GM12801 (cell line): ENCODE measurements at regions not wholly inside any gene's neighbourhood (a gene's known extent, or its start where the extent isn't known, plus 50 kb on each side); places are given as distances from the start of the nearest gene placed in this dataset.

Experiments
- TF ChIP-seq, protein P1 (sequence below): IDR thresholded peaks from one replicate; pipeline ENCODE4 v1.5.1; 2011; ENCODE audit warnings: control low read depth; ENCODE audit not compliant: insufficient read length; ENCODE audit errors: extremely low read depth

DNA sequence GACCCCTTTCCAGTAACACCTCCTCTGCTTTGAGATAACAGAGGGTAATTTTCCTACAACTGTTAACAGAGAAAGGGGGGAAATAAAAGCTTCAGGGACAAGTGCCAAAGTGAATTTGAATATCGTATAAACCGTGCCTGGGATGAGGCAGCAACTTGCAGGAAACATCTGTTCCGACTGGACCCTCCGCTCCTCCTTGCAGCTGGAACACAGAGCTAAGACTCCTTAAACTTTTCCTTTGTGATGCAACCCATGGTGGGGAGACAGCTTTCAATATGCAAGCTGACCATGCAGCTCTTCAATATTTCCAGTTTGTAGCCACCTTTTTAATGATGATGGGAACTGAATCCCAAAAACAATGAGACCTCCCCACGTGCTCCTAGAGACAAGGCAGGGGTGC lies 432.6 kb downstream of the ZNF536 start:
- TF ChIP-seq, protein P1, sequence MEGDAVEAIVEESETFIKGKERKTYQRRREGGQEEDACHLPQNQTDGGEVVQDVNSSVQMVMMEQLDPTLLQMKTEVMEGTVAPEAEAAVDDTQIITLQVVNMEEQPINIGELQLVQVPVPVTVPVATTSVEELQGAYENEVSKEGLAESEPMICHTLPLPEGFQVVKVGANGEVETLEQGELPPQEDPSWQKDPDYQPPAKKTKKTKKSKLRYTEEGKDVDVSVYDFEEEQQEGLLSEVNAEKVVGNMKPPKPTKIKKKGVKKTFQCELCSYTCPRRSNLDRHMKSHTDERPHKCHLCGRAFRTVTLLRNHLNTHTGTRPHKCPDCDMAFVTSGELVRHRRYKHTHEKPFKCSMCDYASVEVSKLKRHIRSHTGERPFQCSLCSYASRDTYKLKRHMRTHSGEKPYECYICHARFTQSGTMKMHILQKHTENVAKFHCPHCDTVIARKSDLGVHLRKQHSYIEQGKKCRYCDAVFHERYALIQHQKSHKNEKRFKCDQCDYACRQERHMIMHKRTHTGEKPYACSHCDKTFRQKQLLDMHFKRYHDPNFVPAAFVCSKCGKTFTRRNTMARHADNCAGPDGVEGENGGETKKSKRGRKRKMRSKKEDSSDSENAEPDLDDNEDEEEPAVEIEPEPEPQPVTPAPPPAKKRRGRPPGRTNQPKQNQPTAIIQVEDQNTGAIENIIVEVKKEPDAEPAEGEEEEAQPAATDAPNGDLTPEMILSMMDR: no peak

DNA sequence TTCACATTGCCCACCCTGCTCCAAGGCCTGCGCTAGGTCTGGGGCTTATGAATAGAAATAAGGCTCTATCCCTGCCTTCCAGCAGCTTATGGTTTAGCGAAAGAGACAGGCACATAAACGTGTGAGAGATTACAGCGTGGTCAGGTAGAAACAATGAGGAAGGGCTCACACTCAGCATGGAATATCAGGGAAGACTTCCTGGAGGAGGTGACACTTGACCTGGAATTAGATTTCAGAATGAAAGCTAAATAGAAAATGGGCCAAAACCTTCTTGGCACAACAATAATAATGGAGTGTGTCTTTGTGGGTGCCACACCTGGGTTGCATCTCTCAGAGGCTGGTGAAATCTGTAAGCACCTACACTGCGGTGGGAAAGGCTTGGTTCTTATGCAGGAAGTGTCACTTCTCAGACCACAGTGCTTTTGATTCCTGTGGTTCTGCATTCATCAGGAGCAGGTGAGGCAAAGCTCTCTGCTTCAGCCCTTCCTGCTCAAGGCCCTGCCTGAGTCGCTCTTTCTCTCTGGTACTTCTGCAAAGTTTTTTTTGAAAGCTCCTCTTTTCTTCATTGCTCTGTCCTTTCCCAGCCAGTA lies 430.3 kb downstream of the ZNF536 start:
- TF ChIP-seq, protein P1: no peak

DNA sequence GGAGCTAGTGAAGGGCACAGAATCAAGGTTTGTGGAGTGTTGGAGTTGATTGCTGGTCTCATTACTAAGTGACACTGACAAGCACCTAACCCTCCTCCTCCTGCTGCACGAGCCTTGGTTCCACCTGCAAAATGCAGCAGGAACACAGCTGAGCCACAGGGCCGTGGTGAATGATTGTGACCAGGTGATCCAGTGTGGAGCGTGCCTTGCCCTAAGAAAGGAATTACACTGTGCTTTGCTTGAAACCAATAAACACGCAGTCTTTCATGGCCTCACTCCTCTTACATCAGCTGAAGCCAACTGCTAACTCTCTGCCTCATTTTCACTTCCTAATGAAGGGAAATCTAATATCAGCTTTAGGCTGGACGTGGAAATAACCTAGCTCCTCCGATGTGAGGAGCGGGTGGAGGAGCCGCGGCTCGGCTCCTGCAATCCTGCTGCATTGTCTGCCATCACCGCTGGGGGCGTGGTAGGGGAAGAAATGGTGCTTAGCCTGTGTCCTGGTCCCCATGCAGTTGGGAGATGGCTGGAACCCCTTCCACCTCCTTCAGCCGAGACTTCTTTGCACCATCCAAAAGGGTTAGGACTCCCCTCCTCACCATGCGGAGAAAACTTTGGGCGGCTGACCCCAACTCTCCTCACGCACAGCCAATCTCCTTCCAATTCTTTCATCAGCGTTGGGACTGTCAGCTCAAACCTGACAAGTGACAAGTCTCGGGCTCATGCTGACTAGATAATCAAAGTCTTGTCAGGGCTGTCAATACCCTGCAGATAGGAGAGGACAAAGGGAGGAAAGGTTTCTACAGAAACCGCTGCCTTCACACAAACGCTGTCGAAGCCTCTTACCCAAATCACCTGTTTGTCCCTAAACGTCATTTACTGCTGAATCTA lies 427.9 kb downstream of the ZNF536 start:
- TF ChIP-seq, protein P1: no peak

DNA sequence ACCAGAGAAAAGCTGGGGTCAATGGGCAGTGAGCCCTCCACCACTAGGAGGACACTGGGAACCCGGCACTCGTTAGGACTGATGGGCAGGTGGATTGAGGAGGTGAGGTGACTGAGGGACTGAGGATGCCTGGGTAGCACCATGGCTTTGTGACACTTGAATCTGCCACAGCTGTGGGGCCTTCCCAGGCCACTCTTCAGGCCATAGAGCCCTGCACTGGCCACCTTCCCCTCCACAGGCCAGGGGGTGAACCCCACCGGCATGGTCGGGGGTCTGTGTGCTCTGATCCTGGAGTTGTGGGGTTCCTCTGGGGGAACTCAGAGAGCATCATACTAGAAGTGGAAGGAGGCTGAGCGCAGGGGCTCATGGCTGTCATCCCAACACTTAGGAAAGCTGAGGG lies 423.5 kb downstream of the ZNF536 start:
- TF ChIP-seq, protein P1: no peak

DNA sequence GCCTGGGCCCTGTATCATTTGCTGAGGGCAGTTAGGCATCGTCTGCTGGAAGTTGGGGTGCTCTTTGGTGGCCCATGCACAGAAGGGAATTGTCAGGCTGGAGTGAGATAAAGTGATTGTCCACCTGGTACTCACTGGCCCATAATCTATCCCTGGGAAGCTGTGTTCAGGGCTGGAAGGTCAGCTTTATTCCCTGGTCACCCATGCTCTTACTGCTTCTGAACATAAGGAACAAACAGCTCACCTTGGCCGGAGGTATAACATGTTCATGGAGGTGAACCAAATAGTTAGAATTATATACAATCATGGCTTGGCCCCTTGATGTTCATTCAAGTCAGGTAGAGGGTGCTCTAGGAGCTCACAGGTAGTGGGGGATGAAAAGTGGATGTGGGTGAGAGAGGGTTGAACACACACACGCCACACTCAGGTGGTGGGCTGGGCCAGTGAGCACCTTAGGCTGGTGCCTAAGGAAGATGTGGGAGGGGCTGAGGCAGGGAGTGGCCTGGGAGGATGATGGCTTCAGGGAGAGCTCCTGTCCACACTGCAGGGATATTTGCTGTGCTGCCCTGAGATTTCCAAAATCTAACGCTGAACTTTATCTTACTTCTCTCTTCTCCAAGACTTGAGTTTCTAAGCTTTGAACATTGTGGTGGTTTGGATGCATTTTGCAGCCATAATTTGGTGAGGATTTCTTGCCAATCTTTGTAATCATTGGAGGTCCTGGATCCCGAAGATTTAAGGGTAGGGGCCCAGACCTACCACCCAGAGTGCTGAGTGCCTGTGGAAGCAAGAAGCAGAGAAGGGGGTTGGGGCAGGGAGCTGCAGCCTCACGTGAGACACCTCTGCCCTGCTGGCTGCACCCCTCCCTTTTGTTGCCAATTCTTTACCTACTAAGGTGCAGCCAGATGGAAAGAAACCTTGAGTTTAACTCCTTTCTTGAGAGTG lies 420.6 kb downstream of the ZNF536 start:
- TF ChIP-seq, protein P1: no peak

DNA sequence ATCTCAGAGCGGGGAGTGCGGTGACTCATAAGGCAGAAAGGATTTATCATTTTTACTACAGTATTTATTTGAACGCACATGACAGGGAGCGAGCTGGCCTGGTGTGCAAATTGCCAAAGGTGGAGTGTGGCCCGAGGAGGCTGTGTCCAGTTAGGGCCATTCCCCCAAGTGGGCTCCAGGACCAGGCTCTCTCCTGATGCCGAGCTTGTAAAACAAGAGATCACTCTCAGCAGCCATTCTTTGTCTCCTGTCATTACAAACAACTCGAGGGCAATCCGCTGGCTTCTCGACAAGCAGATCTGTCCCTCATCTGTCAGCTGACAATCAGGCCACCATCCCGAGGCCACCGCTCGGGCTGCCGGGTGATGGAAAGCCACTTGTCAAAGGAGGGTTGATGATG lies 418.9 kb downstream of the ZNF536 start:
- TF ChIP-seq, protein P1: no peak
